SK-N-SH treated with all-trans-retinoic acid at 6 μM for 48 hours (cell line): ENCODE measurements at regions not wholly inside any gene's neighbourhood (a gene's known extent, or its start where the extent isn't known, plus 50 kb on each side); places are given as distances from the start of the nearest gene placed in this dataset.

Experiments
- ATAC-seq: fragments of 200-7000 bp; cut with Tn5 transposase; 3 replicates; pipeline ENCODE4 v1.9.1; 2020; ENCODE audit warnings: mild to moderate bottlenecking, moderate library complexity
- ARNTL ChIP-seq: fragments of 450-650 bp; formaldehyde crosslinking; IDR thresholded peaks from 2 replicates; pipeline ENCODE4 v1.5.0; 2020; ENCODE audit warnings: low read depth, mild to moderate bottlenecking, moderate library complexity, borderline replicate concordance
- BACH2 ChIP-seq: fragments of 250-450 bp; sonication (Bioruptor Pico); IDR thresholded peaks from 2 replicates; pipeline ENCODE4 v1.9.0; 2021; ENCODE audit warnings: mild to moderate bottlenecking, borderline replicate concordance
- CSDC2 ChIP-seq: fragments of 250-450 bp; sonication (Bioruptor Pico); IDR thresholded peaks from 2 replicates; pipeline ENCODE4 v1.5.0; 2020; ENCODE audit warnings: mild to moderate bottlenecking, moderate library complexity
- ESRRG ChIP-seq: fragments of 250-450 bp; sonication (Bioruptor Pico); IDR thresholded peaks from 2 replicates; pipeline ENCODE4 v1.6.1; 2021; ENCODE audit warnings: mild to moderate bottlenecking
- GLIS3 ChIP-seq: fragments of 250-450 bp; sonication (Bioruptor Pico); IDR thresholded peaks from 2 replicates; pipeline ENCODE4 v1.5.0; 2020; ENCODE audit warnings: mild to moderate bottlenecking, moderate library complexity
- ISL1 ChIP-seq: fragments of 250-450 bp; sonication (Bioruptor Pico); IDR thresholded peaks from 2 replicates; pipeline ENCODE4 v2.1.2; 2022; ENCODE audit warnings: mild to moderate bottlenecking, moderate library complexity
- OSR1 ChIP-seq: fragments of 250-450 bp; sonication (Bioruptor Pico); IDR thresholded peaks from 2 replicates; pipeline ENCODE4 v1.8.0; 2022; ENCODE audit warnings: moderate library complexity, mild to moderate bottlenecking, inconsistent platforms
- PPARA ChIP-seq: fragments of 250-450 bp; sonication (Bioruptor Pico); IDR thresholded peaks from 2 replicates; pipeline ENCODE4 v1.5.0; 2020; ENCODE audit warnings: mild to moderate bottlenecking, borderline replicate concordance
- RARB ChIP-seq: fragments of 250-450 bp; sonication (Bioruptor Pico); IDR thresholded peaks from 2 replicates; pipeline ENCODE4 v1.8.0; 2021; ENCODE audit warnings: mild to moderate bottlenecking, moderate library complexity
- SNAI2 ChIP-seq: fragments of 250-450 bp; sonication (Bioruptor Pico); IDR thresholded peaks from 2 replicates; pipeline ENCODE4 v1.5.0; 2020; ENCODE audit warnings: mild to moderate bottlenecking, moderate library complexity
- TCF4 ChIP-seq: fragments of 250-450 bp; sonication (Bioruptor Pico); IDR thresholded peaks from 2 replicates; pipeline ENCODE4 v1.8.0; 2021; ENCODE audit warnings: mild to moderate bottlenecking, moderate library complexity, borderline replicate concordance
- TOX ChIP-seq: fragments of 250-450 bp; sonication (Bioruptor Pico); IDR thresholded peaks from 2 replicates; pipeline ENCODE4 v1.8.0; 2021; ENCODE audit warnings: mild to moderate bottlenecking, moderate library complexity, borderline replicate concordance
- ZC3H10 ChIP-seq: fragments of 250-450 bp; sonication (Bioruptor Pico); IDR thresholded peaks from 2 replicates; pipeline ENCODE4 v1.5.1; 2021; ENCODE audit warnings: mild to moderate bottlenecking, moderate library complexity
- ZFP3 ChIP-seq: fragments of 250-450 bp; sonication (Bioruptor Pico); IDR thresholded peaks from 2 replicates; pipeline ENCODE4 v1.5.0; 2020; ENCODE audit warnings: mild to moderate bottlenecking, moderate library complexity
- ZNF565 ChIP-seq: fragments of 450-650 bp; formaldehyde crosslinking; conservative IDR thresholded peaks from 2 replicates; pipeline ENCODE4 v1.5.0; 2020; ENCODE audit warnings: low read depth, mild to moderate bottlenecking, moderate library complexity
- ZNF70 ChIP-seq: fragments of 450-650 bp; formaldehyde crosslinking; IDR thresholded peaks from 2 replicates; pipeline ENCODE4 v1.5.0; 2020; ENCODE audit warnings: mild to moderate bottlenecking, moderate library complexity
- ZNF8 ChIP-seq: fragments of 450-650 bp; formaldehyde crosslinking; IDR thresholded peaks from 2 replicates; pipeline ENCODE4 v1.5.0; 2020; ENCODE audit warnings: mild to moderate bottlenecking, moderate library complexity
- TF ChIP-seq, protein P1 (sequence below): fragments of 250-450 bp; sonication (Bioruptor Pico); IDR thresholded peaks from 2 replicates; pipeline ENCODE4 v1.5.1; 2021; ENCODE audit warnings: mild to moderate bottlenecking, moderate library complexity
- TF ChIP-seq, protein P2 (sequence below): fragments of 250-450 bp; sonication (Bioruptor Pico); IDR thresholded peaks from 2 replicates; pipeline ENCODE4 v1.5.0; 2020; ENCODE audit warnings: mild to moderate bottlenecking, moderate library complexity
- TF ChIP-seq, protein P3 (sequence below): fragments of 250-450 bp; sonication (Bioruptor Pico); IDR thresholded peaks from 2 replicates; pipeline ENCODE4 v1.8.0; 2021; ENCODE audit warnings: low read depth, mild to moderate bottlenecking, moderate library complexity, borderline replicate concordance
- TF ChIP-seq, protein P4 (sequence below): fragments of 250-450 bp; sonication (Bioruptor Pico); IDR thresholded peaks from 2 replicates; pipeline ENCODE4 v1.8.0; 2020; ENCODE audit warnings: mild to moderate bottlenecking, moderate library complexity, borderline replicate concordance
- TF ChIP-seq, protein P5 (sequence below): fragments of 250-450 bp; sonication (Bioruptor Pico); IDR thresholded peaks from 2 replicates; pipeline ENCODE4 v1.5.1; 2020; ENCODE audit warnings: low read depth, mild to moderate bottlenecking, moderate library complexity

DNA sequence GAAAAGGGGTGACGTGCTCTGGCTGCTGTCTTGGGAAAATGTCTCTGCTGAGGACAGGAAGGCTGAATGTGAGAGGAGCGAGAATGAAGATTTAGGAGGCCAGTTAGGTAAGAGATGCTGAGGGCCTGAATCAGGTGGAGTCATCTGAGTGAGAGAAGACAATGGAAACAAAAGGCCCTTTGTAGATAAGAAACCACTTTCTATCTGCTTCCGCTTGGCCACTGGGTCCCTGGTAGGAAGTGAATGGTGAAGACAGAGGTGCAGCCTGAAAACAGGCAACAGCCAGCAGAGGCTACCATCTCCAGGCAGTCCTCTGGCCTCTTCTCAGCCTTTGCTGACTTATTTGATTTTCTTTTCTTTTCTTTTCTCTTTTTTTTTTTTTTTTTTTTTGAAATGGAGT, 374.0 kb upstream of the SLC14A2 start (continued):
- no peak for TF ChIP-seq ZC3H10
- TF ChIP-seq, all 23 proteins: peak for 0

DNA sequence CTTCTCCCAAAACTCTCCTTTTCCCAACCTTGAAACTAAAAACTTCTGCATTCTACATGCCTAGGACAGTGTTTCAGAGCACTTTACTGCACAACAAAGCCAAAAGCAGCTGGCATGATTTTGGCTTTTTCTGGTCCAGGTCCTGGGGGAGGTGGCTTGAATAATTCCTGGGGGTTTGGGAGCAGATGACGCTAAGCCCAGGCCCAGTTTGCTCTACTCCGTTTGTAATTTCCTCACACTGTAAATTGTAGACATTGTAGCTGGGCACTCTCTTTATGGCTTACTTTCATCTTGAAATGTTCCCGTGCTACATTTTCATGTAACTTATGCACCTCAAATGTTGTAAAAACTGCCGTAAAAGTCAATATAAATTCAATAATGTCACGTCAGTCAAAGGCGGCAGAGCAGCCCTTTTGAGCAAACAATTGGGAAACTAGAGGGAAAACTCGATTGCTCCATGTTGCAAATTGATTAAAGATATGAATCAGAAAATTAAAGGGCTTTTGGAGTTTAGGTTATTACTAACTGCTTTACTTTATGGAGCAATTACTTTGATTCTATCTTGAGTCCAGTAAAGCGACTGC, 373.2 kb upstream of the SLC14A2 start:
- TF ChIP-seq ZNF8 (CRISPR knock-in tag) (no peak), CSDC2 (CRISPR knock-in tag) (no peak), ZNF70 (no peak), ZFP3 (CRISPR knock-in tag) (no peak), ZNF565 (CRISPR knock-in tag) (no peak), SNAI2 (no peak), GLIS3 (CRISPR knock-in tag) (no peak), ZC3H10 (no peak), PPARA (CRISPR knock-in tag) (no peak), OSR1 (no peak), ESRRG (no peak), ARNTL (CRISPR knock-in tag) (no peak), TCF4 (CRISPR knock-in tag) (no peak), ISL1 (CRISPR knock-in tag) (no peak), TOX (CRISPR knock-in tag) (no peak)
- TF ChIP-seq, protein P1, sequence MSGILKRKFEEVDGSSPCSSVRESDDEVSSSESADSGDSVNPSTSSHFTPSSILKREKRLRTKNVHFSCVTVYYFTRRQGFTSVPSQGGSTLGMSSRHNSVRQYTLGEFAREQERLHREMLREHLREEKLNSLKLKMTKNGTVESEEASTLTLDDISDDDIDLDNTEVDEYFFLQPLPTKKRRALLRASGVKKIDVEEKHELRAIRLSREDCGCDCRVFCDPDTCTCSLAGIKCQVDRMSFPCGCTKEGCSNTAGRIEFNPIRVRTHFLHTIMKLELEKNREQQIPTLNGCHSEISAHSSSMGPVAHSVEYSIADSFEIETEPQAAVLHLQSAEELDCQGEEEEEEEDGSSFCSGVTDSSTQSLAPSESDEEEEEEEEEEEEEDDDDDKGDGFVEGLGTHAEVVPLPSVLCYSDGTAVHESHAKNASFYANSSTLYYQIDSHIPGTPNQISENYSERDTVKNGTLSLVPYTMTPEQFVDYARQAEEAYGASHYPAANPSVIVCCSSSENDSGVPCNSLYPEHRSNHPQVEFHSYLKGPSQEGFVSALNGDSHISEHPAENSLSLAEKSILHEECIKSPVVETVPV (CRISPR knock-in tag), result no peak
- TF ChIP-seq, protein P2, sequence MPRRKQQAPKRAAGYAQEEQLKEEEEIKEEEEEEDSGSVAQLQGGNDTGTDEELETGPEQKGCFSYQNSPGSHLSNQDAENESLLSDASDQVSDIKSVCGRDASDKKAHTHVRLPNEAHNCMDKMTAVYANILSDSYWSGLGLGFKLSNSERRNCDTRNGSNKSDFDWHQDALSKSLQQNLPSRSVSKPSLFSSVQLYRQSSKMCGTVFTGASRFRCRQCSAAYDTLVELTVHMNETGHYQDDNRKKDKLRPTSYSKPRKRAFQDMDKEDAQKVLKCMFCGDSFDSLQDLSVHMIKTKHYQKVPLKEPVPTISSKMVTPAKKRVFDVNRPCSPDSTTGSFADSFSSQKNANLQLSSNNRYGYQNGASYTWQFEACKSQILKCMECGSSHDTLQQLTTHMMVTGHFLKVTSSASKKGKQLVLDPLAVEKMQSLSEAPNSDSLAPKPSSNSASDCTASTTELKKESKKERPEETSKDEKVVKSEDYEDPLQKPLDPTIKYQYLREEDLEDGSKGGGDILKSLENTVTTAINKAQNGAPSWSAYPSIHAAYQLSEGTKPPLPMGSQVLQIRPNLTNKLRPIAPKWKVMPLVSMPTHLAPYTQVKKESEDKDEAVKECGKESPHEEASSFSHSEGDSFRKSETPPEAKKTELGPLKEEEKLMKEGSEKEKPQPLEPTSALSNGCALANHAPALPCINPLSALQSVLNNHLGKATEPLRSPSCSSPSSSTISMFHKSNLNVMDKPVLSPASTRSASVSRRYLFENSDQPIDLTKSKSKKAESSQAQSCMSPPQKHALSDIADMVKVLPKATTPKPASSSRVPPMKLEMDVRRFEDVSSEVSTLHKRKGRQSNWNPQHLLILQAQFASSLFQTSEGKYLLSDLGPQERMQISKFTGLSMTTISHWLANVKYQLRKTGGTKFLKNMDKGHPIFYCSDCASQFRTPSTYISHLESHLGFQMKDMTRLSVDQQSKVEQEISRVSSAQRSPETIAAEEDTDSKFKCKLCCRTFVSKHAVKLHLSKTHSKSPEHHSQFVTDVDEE (CRISPR knock-in tag), result no peak
- TF ChIP-seq, protein P3, sequence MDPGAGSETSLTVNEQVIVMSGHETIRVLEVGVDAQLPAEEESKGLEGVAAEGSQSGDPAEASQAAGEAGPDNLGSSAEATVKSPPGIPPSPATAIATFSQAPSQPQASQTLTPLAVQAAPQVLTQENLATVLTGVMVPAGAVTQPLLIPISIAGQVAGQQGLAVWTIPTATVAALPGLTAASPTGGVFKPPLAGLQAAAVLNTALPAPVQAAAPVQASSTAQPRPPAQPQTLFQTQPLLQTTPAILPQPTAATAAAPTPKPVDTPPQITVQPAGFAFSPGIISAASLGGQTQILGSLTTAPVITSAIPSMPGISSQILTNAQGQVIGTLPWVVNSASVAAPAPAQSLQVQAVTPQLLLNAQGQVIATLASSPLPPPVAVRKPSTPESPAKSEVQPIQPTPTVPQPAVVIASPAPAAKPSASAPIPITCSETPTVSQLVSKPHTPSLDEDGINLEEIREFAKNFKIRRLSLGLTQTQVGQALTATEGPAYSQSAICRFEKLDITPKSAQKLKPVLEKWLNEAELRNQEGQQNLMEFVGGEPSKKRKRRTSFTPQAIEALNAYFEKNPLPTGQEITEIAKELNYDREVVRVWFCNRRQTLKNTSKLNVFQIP, result no peak
- TF ChIP-seq, protein P4, sequence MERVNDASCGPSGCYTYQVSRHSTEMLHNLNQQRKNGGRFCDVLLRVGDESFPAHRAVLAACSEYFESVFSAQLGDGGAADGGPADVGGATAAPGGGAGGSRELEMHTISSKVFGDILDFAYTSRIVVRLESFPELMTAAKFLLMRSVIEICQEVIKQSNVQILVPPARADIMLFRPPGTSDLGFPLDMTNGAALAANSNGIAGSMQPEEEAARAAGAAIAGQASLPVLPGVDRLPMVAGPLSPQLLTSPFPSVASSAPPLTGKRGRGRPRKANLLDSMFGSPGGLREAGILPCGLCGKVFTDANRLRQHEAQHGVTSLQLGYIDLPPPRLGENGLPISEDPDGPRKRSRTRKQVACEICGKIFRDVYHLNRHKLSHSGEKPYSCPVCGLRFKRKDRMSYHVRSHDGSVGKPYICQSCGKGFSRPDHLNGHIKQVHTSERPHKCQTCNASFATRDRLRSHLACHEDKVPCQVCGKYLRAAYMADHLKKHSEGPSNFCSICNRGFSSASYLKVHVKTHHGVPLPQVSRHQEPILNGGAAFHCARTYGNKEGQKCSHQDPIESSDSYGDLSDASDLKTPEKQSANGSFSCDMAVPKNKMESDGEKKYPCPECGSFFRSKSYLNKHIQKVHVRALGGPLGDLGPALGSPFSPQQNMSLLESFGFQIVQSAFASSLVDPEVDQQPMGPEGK, result no peak
- TF ChIP-seq, protein P5, sequence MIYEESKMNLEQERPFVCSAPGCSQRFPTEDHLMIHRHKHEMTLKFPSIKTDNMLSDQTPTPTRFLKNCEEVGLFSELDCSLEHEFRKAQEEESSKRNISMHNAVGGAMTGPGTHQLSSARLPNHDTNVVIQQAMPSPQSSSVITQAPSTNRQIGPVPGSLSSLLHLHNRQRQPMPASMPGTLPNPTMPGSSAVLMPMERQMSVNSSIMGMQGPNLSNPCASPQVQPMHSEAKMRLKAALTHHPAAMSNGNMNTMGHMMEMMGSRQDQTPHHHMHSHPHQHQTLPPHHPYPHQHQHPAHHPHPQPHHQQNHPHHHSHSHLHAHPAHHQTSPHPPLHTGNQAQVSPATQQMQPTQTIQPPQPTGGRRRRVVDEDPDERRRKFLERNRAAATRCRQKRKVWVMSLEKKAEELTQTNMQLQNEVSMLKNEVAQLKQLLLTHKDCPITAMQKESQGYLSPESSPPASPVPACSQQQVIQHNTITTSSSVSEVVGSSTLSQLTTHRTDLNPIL, result no peak
- no peak for ATAC-seq

DNA sequence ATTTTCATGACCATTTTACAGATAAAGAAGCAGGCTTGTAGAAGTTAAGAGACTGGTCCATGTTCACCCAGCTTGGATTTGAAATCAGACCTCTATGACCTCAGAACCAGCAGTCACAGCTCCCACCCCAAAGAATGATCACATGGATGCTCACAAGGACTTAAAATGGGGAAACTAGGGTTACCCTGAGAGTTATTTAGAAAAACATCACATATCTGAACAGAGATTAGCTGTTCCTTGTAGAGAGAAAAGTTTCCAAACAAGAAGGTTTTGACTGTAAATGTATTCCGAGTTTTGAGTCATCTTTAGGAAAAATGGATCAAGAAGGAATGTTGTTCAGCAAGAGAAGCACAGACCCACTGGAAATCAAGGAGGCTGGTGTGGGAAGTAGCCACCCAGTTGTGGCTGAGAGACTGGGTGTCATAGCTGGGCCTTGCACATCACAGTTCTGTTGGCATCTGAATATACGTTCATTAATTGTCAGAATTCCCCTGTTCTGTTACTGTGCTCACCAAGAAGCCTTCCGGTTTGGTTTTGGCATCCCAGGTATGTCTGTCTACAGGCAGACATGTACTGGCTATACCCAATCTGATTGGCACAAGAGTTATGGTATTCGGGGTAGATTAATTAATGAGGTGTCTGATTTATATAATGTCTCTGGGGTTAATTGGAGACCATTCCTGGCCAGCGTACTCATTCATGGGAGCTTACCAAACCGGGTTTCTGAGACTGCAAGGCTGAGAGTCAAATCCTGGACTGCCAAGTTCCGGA, 371.8 kb upstream of the SLC14A2 start:
- TF ChIP-seq, protein P3, result no peak
- TF ChIP-seq CSDC2 (CRISPR knock-in tag) (no peak), ZNF70 (no peak), RARB (CRISPR knock-in tag) (no peak), TCF4 (CRISPR knock-in tag) (no peak), ISL1 (CRISPR knock-in tag) (no peak), BACH2 (CRISPR knock-in tag) (no peak), TOX (CRISPR knock-in tag) (no peak), ZNF8 (CRISPR knock-in tag) (no peak), SNAI2 (no peak), ZFP3 (CRISPR knock-in tag) (no peak)
- ATAC-seq, result no peak; the same call in 2 of the 3 replicates
